Lung (tissue), 11 donors: ENCODE measurements at regions not wholly inside any gene's neighbourhood (a gene's known extent, or its start where the extent isn't known, plus 50 kb on each side); places are given as distances from the start of the nearest gene placed in this dataset.

Experiments
- ATAC-seq: fragments of 200-7000 bp; cut with Tn5 transposase; one replicate; pipeline ENCODE4 v1.9.1; 2020; ENCODE audit warnings: moderate number of reproducible peaks; ENCODE audit not compliant: insufficient read depth, low FRiP score
- DNase-seq, 3 donors: peaks; one replicate each; pipeline ENCODE4 v3.0.0-alpha.2; 2013 to 2017
- H3K27ac ChIP-seq, 2 donors: one replicate each; pipeline ENCODE4 v1.5.1; 2013; ENCODE audit warnings: mild to moderate bottlenecking in 2 of 2, moderate library complexity in 2 of 2, control low read depth in 1 of 2, inconsistent platforms in 1 of 2, low read depth in 1 of 2, low read length in 1 of 2
- H3K27me3 ChIP-seq, 3 donors: one replicate each; pipeline ENCODE4 v1.5.1; 2013; ENCODE audit warnings: low read length in 2 of 3; ENCODE audit not compliant: control insufficient read depth in 3 of 3, insufficient read depth in 3 of 3
- H3K36me3 ChIP-seq, 4 donors: one replicate each; pipeline ENCODE4 v1.5.1; 2013; ENCODE audit warnings: low read length in 4 of 4, mild to moderate bottlenecking in 1 of 4, moderate library complexity in 1 of 4; ENCODE audit not compliant: control insufficient read depth in 4 of 4, insufficient read depth in 4 of 4
- H3K4me1 ChIP-seq, 5 donors: one replicate each; pipeline ENCODE4 v1.5.1; 2013; ENCODE audit warnings: low read length in 5 of 5, mild to moderate bottlenecking in 2 of 5, moderate library complexity in 1 of 5; ENCODE audit not compliant: control insufficient read depth in 5 of 5, insufficient read depth in 5 of 5
- H3K4me3 ChIP-seq: one replicate; pipeline ENCODE4 v1.5.1; 2013; ENCODE audit warnings: mild to moderate bottlenecking, control low read depth, moderate library complexity
- H3K9ac ChIP-seq, 2 donors: one replicate each; pipeline ENCODE4 v1.5.1; 2013; ENCODE audit warnings: low read length in 2 of 2, control low read depth in 1 of 2; ENCODE audit not compliant: insufficient read depth in 1 of 2
- H3K9me3 ChIP-seq, 4 donors: one replicate each; pipeline ENCODE4 v1.5.1; 2013; ENCODE audit warnings: low read length in 3 of 4, mild to moderate bottlenecking in 1 of 4, moderate library complexity in 1 of 4; ENCODE audit not compliant: control insufficient read depth in 4 of 4, insufficient read depth in 3 of 4
- WGBS, 2 donors: extraction: QIAGEN DNeasy Blood & Tissue Kit; methylation state at CpG; one replicate each; pipeline ENCODE4 v1.1.7; 2013; 5-methylcytosine and 5-hydroxymethylcytosine counted together
- TF ChIP-seq, protein P1 (sequence below): IDR thresholded peaks from 2 replicates; pipeline ENCODE4 v1.5.1; 2012; ENCODE audit warnings: mild to moderate bottlenecking; ENCODE audit errors: control extremely low read depth, extremely low read depth
- donor health status: control.
- donor health status: control.
- donor health status: Bipolar disorder and iron deficiency.
- donor health status: healthy.
- donor health status: DM: yes; HTN: yes; CAD: no.

DNA sequence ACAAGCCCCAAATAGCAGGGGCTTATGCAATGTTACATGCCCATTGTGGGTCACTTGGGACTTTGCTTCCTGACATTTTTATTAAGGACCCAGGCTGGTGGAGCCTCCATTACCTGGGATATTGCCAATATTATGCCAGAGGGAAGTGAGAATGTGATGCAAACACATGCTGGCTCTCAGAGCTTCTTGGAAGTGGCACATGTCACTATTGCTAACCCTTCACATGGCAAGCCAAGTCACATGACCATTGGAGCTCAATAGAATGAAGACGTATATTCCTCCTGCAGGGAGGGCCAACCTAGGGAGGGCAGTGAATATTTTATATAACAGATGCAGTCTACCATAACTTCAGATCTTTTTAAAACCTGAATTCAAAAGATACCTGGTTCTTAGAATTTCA is 140.7 kb upstream of the ZFP64 start:
- no peaks in the 10 kb centered on the region for H3K36me3 ChIP-seq
- H3K9ac ChIP-seq, result no peak overlapping the region
- WGBS, 2 donors, result 73 to 87% methylated on average over 1 of the region's 1 CpG

DNA sequence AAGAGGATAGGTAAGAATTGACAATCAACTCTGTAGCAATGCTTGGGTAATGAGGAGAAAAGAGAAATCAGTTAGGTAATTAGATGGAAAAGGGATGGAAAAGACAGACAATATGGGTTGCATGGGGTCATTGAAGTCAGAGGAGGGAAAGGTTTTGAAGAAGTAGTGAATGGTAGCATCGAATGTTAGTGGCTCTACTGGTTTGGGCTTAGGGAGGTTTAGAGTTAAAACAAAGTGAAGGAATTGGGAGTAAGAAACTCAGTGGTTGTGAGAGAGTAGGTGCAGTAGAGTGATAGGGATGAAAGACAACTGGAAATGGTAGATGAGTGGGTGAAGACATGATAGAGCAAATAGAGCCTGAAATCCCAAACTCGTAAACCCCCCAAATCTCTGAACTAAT is 140.1 kb upstream of the ZFP64 start:
- Histone ChIP-seq H3K9ac (no peak overlapping the region), H3K4me3 (no peak overlapping the region), H3K36me3 (no peaks in the 10 kb centered on the region), H3K9me3 (peaks cover 0 to 3% (median under 1%) of the 10 kb centered on the region in 4 donors), H3K27ac (no peak overlapping the region), H3K4me1 (no peaks in the 10 kb centered on the region), H3K27me3 (no peaks in the 10 kb centered on the region)
- no peak for ATAC-seq
- TF ChIP-seq, protein P1, sequence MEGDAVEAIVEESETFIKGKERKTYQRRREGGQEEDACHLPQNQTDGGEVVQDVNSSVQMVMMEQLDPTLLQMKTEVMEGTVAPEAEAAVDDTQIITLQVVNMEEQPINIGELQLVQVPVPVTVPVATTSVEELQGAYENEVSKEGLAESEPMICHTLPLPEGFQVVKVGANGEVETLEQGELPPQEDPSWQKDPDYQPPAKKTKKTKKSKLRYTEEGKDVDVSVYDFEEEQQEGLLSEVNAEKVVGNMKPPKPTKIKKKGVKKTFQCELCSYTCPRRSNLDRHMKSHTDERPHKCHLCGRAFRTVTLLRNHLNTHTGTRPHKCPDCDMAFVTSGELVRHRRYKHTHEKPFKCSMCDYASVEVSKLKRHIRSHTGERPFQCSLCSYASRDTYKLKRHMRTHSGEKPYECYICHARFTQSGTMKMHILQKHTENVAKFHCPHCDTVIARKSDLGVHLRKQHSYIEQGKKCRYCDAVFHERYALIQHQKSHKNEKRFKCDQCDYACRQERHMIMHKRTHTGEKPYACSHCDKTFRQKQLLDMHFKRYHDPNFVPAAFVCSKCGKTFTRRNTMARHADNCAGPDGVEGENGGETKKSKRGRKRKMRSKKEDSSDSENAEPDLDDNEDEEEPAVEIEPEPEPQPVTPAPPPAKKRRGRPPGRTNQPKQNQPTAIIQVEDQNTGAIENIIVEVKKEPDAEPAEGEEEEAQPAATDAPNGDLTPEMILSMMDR, result no peak
- WGBS, 2 donors, result 91 to 92% methylated on average over 2 of the region's 2 CpGs
- DNase-seq, result no peak

More for the DNA sequence above, 140.7 kb upstream of the ZFP64 start:
- ATAC-seq (no peak), DNase-seq (no peak)
- Histone ChIP-seq H3K27ac (no peak overlapping the region), H3K4me3 (no peak overlapping the region), H3K4me1 (no peaks in the 10 kb centered on the region), H3K27me3 (no peaks in the 10 kb centered on the region), H3K9me3 (peaks cover 0 to 3% (median under 1%) of the 10 kb centered on the region in 4 donors)
- TF ChIP-seq, protein P1, result no peak

DNA sequence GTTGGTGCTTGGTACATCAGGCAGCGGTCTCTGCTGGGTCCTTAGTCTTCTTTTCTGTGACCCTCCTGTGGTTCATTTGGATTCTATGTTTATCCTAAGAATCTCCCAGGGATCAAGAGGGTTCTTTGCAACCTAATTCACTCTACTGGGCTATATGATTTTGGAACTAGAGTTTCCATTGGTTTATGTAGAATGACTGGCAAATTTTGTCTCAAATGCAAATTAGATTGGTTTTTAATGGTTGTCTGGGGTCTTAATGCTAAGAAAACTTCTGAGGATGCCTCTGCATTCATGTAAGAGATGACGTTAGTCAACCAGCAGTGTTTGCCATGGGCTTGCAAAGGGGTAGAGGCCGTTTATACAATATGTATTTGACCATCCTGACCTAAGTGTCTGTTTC is 129.8 kb upstream of the ZFP64 start:
- H3K36me3 ChIP-seq, result no peaks in the 10 kb centered on the region
- TF ChIP-seq, protein P1, result no peak
- H3K27me3 ChIP-seq, result no peaks in the 10 kb centered on the region
- DNase-seq, result no peak
- no peak overlapping the region for H3K9ac ChIP-seq
- peaks cover 0 to 3% (median 0%) of the 10 kb centered on the region in 4 donors for H3K9me3 ChIP-seq
- 81 to 92% methylated on average over 3 of the region's 3 CpGs for WGBS, 2 donors
- no peak overlapping the region for H3K27ac ChIP-seq
- peaks cover 0 to 2% (median 0%) of the 10 kb centered on the region in 5 donors for H3K4me1 ChIP-seq
- H3K4me3 ChIP-seq, result no peak overlapping the region
- ATAC-seq, result no peak

DNA sequence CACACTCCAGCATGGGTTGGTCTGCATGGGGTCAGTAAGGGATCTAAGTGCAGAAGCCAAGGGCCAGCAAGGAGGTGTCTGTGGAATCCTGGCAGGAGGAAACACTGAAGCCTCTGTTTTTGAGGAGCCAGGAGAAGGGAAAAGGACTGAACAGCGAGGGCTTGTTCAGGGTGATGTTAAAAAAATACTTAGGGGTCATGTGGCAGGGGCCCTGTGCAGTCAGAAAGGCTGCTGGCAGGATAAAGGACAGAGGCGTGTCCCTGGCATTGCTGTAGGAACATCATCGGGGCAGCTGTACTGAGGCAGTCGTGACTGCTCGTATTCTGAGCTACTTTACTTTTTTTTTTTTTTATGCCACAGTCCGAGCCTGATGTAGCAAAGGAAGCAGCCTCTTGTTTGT is 127.1 kb upstream of the ZFP64 start:
- 58 to 75% methylated on average over 6 of the region's 6 CpGs for WGBS, 2 donors
- TF ChIP-seq, protein P1, result no peak
- no peaks in the 10 kb centered on the region for H3K27me3 ChIP-seq

More for the DNA sequence above, 127.1 kb upstream of the ZFP64 start:
- no peak for ATAC-seq
- H3K4me1 ChIP-seq, result peaks cover 0 to 2% (median 0%) of the 10 kb centered on the region in 5 donors
- H3K9me3 ChIP-seq, result peaks cover 0 to 3% (median 0%) of the 10 kb centered on the region in 4 donors
- no peaks in the 10 kb centered on the region for H3K36me3 ChIP-seq
- H3K4me3 ChIP-seq, result no peak overlapping the region
- DNase-seq, result peak; percentile 38 to 42 (median 40)
- no peak overlapping the region for H3K9ac ChIP-seq
- H3K27ac ChIP-seq, result no peak overlapping the region
